ENCODE measurements at regions not wholly inside any gene's neighbourhood (a gene's known extent, or its start where the extent isn't known, plus 50 kb on each side); places are given as distances from the start of the nearest gene placed in this dataset.

DNA sequence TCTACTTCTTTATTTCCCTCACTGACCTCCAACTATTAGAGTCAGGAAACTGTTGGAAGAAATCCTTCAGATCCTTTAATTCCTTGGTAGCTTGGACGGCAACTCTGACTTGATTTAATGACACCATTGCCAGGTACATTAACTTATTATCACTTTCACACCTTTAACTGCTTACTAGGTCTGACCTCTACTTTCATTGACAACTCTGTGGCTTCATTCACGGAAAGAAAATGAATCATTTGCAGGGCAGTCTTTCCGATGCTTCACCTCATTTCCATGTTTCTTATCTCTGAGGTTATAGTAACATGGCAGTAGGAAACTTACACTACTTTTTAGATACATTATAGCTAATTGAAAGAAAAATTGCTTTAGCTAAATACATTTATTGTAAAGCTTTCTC is 82.6 kb upstream of the PDGFD start (continued):
- TF ChIP-seq, protein P1, sequence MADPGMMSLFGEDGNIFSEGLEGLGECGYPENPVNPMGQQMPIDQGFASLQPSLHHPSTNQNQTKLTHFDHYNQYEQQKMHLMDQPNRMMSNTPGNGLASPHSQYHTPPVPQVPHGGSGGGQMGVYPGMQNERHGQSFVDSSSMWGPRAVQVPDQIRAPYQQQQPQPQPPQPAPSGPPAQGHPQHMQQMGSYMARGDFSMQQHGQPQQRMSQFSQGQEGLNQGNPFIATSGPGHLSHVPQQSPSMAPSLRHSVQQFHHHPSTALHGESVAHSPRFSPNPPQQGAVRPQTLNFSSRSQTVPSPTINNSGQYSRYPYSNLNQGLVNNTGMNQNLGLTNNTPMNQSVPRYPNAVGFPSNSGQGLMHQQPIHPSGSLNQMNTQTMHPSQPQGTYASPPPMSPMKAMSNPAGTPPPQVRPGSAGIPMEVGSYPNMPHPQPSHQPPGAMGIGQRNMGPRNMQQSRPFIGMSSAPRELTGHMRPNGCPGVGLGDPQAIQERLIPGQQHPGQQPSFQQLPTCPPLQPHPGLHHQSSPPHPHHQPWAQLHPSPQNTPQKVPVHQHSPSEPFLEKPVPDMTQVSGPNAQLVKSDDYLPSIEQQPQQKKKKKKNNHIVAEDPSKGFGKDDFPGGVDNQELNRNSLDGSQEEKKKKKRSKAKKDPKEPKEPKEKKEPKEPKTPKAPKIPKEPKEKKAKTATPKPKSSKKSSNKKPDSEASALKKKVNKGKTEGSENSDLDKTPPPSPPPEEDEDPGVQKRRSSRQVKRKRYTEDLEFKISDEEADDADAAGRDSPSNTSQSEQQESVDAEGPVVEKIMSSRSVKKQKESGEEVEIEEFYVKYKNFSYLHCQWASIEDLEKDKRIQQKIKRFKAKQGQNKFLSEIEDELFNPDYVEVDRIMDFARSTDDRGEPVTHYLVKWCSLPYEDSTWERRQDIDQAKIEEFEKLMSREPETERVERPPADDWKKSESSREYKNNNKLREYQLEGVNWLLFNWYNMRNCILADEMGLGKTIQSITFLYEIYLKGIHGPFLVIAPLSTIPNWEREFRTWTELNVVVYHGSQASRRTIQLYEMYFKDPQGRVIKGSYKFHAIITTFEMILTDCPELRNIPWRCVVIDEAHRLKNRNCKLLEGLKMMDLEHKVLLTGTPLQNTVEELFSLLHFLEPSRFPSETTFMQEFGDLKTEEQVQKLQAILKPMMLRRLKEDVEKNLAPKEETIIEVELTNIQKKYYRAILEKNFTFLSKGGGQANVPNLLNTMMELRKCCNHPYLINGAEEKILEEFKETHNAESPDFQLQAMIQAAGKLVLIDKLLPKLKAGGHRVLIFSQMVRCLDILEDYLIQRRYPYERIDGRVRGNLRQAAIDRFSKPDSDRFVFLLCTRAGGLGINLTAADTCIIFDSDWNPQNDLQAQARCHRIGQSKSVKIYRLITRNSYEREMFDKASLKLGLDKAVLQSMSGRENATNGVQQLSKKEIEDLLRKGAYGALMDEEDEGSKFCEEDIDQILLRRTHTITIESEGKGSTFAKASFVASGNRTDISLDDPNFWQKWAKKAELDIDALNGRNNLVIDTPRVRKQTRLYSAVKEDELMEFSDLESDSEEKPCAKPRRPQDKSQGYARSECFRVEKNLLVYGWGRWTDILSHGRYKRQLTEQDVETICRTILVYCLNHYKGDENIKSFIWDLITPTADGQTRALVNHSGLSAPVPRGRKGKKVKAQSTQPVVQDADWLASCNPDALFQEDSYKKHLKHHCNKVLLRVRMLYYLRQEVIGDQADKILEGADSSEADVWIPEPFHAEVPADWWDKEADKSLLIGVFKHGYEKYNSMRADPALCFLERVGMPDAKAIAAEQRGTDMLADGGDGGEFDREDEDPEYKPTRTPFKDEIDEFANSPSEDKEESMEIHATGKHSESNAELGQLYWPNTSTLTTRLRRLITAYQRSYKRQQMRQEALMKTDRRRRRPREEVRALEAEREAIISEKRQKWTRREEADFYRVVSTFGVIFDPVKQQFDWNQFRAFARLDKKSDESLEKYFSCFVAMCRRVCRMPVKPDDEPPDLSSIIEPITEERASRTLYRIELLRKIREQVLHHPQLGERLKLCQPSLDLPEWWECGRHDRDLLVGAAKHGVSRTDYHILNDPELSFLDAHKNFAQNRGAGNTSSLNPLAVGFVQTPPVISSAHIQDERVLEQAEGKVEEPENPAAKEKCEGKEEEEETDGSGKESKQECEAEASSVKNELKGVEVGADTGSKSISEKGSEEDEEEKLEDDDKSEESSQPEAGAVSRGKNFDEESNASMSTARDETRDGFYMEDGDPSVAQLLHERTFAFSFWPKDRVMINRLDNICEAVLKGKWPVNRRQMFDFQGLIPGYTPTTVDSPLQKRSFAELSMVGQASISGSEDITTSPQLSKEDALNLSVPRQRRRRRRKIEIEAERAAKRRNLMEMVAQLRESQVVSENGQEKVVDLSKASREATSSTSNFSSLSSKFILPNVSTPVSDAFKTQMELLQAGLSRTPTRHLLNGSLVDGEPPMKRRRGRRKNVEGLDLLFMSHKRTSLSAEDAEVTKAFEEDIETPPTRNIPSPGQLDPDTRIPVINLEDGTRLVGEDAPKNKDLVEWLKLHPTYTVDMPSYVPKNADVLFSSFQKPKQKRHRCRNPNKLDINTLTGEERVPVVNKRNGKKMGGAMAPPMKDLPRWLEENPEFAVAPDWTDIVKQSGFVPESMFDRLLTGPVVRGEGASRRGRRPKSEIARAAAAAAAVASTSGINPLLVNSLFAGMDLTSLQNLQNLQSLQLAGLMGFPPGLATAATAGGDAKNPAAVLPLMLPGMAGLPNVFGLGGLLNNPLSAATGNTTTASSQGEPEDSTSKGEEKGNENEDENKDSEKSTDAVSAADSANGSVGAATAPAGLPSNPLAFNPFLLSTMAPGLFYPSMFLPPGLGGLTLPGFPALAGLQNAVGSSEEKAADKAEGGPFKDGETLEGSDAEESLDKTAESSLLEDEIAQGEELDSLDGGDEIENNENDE (IDR thresholded peaks at IDR 0.05; ENCODE audit: low read depth, low read length), result no peak
- TF ChIP-seq, protein P2, sequence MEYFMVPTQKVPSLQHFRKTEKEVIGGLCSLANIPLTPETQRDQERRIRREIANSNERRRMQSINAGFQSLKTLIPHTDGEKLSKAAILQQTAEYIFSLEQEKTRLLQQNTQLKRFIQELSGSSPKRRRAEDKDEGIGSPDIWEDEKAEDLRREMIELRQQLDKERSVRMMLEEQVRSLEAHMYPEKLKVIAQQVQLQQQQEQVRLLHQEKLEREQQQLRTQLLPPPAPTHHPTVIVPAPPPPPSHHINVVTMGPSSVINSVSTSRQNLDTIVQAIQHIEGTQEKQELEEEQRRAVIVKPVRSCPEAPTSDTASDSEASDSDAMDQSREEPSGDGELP (CRISPR knock-in tag; IDR thresholded peaks at IDR 0.05; ENCODE audit: borderline replicate concordance), result no peak
- no peak for TF ChIP-seq ZNF444 (CRISPR knock-in tag; IDR thresholded peaks at IDR 0.05)
- no peak for TF ChIP-seq PHTF2 (CRISPR knock-in tag; IDR thresholded peaks at IDR 0.05)
- TF ChIP-seq, protein P3, sequence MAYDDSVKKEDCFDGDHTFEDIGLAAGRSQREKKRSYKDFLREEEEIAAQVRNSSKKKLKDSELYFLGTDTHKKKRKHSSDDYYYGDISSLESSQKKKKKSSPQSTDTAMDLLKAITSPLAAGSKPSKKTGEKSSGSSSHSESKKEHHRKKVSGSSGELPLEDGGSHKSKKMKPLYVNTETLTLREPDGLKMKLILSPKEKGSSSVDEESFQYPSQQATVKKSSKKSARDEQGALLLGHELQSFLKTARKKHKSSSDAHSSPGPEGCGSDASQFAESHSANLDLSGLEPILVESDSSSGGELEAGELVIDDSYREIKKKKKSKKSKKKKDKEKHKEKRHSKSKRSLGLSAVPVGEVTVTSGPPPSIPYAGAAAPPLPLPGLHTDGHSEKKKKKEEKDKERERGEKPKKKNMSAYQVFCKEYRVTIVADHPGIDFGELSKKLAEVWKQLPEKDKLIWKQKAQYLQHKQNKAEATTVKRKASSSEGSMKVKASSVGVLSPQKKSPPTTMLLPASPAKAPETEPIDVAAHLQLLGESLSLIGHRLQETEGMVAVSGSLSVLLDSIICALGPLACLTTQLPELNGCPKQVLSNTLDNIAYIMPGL (CRISPR knock-in tag; IDR thresholded peaks at IDR 0.05), result no peak

All from K562 (cell line).